ENCODE measurements at regions not wholly inside any gene's neighbourhood (a gene's known extent, or its start where the extent isn't known, plus 50 kb on each side); places are given as distances from the start of the nearest gene placed in this dataset.
"Not testable (repeated sequence)": the region's sequence is repeated elsewhere in the genome, so short reads cannot be mapped to it uniquely, and the experiment has no call there.

GRCh38 chr12:75831402-75831801 is 200.2 kb downstream of the PHLDA1 start:
- no peak for DNase-seq

- DNase-seq: no peak
Observed at GRCh38 chr12:75827061-75827460, 204.5 kb downstream of the PHLDA1 start.

GRCh38 chr12:75825686-75826085 is 205.9 kb downstream of the PHLDA1 start:
- no peak for DNase-seq

- no peak for DNase-seq
Observed at GRCh38 chr12:75823475-75823874, 208.1 kb downstream of the PHLDA1 start.

GRCh38 chr12:75822416-75822815 is 209.2 kb downstream of the PHLDA1 start:
- no peak for DNase-seq

- no peak for DNase-seq
Observed at GRCh38 chr12:75820848-75821578, 210.6 kb downstream of the PHLDA1 start.

- no peak for DNase-seq
Observed at GRCh38 chr12:75820071-75820470, 211.5 kb downstream of the PHLDA1 start.

GRCh38 chr12:75819512-75819911 is 212.1 kb downstream of the PHLDA1 start:
- DNase-seq: no peak

GRCh38 chr12:75818863-75819262 is 212.7 kb downstream of the PHLDA1 start:
- DNase-seq: no peak

- DNase-seq: no peak
Observed at GRCh38 chr12:75816897-75817296, 214.7 kb downstream of the PHLDA1 start.

- DNase-seq: no peak
Observed at GRCh38 chr12:75815756-75816155, 215.8 kb downstream of the PHLDA1 start.

- DNase-seq: no peak
Observed at GRCh38 chr12:75814851-75815754, 216.5 kb downstream of the PHLDA1 start.

- no peak for DNase-seq
Observed at GRCh38 chr12:75813072-75813471, 218.5 kb downstream of the PHLDA1 start.

- DNase-seq: no peak
Observed at GRCh38 chr12:75812271-75813018, 219.1 kb downstream of the PHLDA1 start.

- no peak for DNase-seq
Observed at GRCh38 chr12:75809746-75810145, 221.8 kb downstream of the PHLDA1 start.

- no peak for DNase-seq
Observed at GRCh38 chr12:75807494-75807893, 224.1 kb downstream of the PHLDA1 start.

- DNase-seq: no peak
Observed at GRCh38 chr12:75805905-75806304, 225.7 kb downstream of the PHLDA1 start.

GRCh38 chr12:75805320-75805719 is 226.3 kb downstream of the PHLDA1 start:
- DNase-seq: no peak

GRCh38 chr12:75798136-75798926 is 233.2 kb downstream of the PHLDA1 start:
- no peak for DNase-seq

- no peak for DNase-seq
Observed at GRCh38 chr12:75795125-75795524, 236.5 kb downstream of the PHLDA1 start.

GRCh38 chr12:75792687-75793086 is 238.9 kb downstream of the PHLDA1 start:
- no peak for DNase-seq

- no peak for DNase-seq
Observed at GRCh38 chr12:75790219-75790618, 241.4 kb downstream of the PHLDA1 start.

GRCh38 chr12:75787146-75787545 is 244.4 kb downstream of the PHLDA1 start:
- not testable (repeated sequence) for DNase-seq

Measured in stimulated activated CD4-positive, alpha-beta T cell treated with anti-CD3 and anti-CD28 coated beads, Interleukin-4, amount 100 ng/mL, for 1 hour (primary cell).